ENCODE measurements at regions not wholly inside any gene's neighbourhood (a gene's known extent, or its start where the extent isn't known, plus 50 kb on each side); places are given as distances from the start of the nearest gene placed in this dataset.

- Histone ChIP-seq H3K36me3 (replicated peaks in 1 of 2; ENCODE audit: control insufficient read depth in 1 of 2, insufficient read depth in 2 of 2, low read length in 2 of 2) (no peaks in the 10 kb centered on the region), H3K4me3 (replicated peaks in 1 of 3; ENCODE audit: low read depth in 2 of 3, low read length in 3 of 3) (no peak overlapping the region), H3K9me3 (replicated peaks in 1 of 2; ENCODE audit: control insufficient read depth in 1 of 2, insufficient read depth in 1 of 2, low read length in 2 of 2) (no peaks in the 10 kb centered on the region), H3K4me2 (replicated peaks; ENCODE audit: extremely low read depth, low read length, poor library complexity, severe bottlenecking) (no peak overlapping the region), H3K4me1 (ENCODE audit: control insufficient read depth in 1 of 2, insufficient read depth in 2 of 2, low read length in 2 of 2) (no peaks in the 10 kb centered on the region), H3K27ac (ENCODE audit: low read depth in 1 of 2, low read length in 2 of 2) (no peak overlapping the region), H3K9ac (ENCODE audit: insufficient read depth, low read length, poor library complexity, severe bottlenecking) (no peak overlapping the region), H3K79me2 (ENCODE audit: insufficient read depth, low read length) (no peaks in the 10 kb centered on the region), H2AFZ (ENCODE audit: insufficient read depth, low read depth, low read length, poor library complexity, severe bottlenecking) (no peak overlapping the region), H3K27me3 (ENCODE audit: control insufficient read depth in 2 of 2, insufficient read depth in 2 of 2, low read length in 2 of 2) (no peaks in the 10 kb centered on the region), H4K20me1 (ENCODE audit: insufficient read depth, low read length) (no peaks in the 10 kb centered on the region)
- WGBS (ENCODE audit: insufficient coverage), result no CpG with 5 or more reads among the region's 2 CpGs
- Mint-ChIP-seq H3K36me3 (no peaks in the 10 kb centered on the region), H3K27me3 (ENCODE audit: low read depth in 3 of 3) (peaks cover 0 to 2% (median 1%) of the 10 kb centered on the region in 3 donors), H3K4me1 (no peaks in the 10 kb centered on the region), H3K9me3 (no peaks in the 10 kb centered on the region), H3K4me3 (no peak overlapping the region), H3K27ac (no peak overlapping the region)
- no peak for TF ChIP-seq CTCF (IDR thresholded peaks at IDR 0.05)
- DNase-seq, result no peak
- intact Hi-C loops (cut with micrococcal nuclease), result no loop called here
These were observed 341.2 kb upstream of the MAP3K7 start for GRCh38 chr6:90928051-90928450.

- DNase-seq, result no peak
- no peak overlapping the region for H3K4me2 ChIP-seq (replicated peaks; ENCODE audit: extremely low read depth, low read length, poor library complexity, severe bottlenecking)
- no peaks in the 10 kb centered on the region for H3K79me2 ChIP-seq (ENCODE audit: insufficient read depth, low read length)
- H3K27ac ChIP-seq (ENCODE audit: low read depth in 1 of 2, low read length in 2 of 2), result no peak overlapping the region
- no peak overlapping the region for H3K27ac Mint-ChIP-seq
- no peaks in the 10 kb centered on the region for H3K9me3 Mint-ChIP-seq
- H3K9me3 ChIP-seq (replicated peaks in 1 of 2; ENCODE audit: control insufficient read depth in 1 of 2, insufficient read depth in 1 of 2, low read length in 2 of 2), result no peaks in the 10 kb centered on the region
- H3K27me3 Mint-ChIP-seq (ENCODE audit: low read depth in 3 of 3), result peaks cover 0 to 1% (median 0%) of the 10 kb centered on the region in 3 donors
- intact Hi-C loops (cut with micrococcal nuclease), result no loop called here
- H3K36me3 ChIP-seq (replicated peaks in 1 of 2; ENCODE audit: control insufficient read depth in 1 of 2, insufficient read depth in 2 of 2, low read length in 2 of 2), result no peaks in the 10 kb centered on the region
- no peak overlapping the region for H3K4me3 ChIP-seq (replicated peaks in 1 of 3; ENCODE audit: low read depth in 2 of 3, low read length in 3 of 3)
- H3K9ac ChIP-seq (ENCODE audit: insufficient read depth, low read length, poor library complexity, severe bottlenecking), result no peak overlapping the region
- H3K4me1 ChIP-seq (ENCODE audit: control insufficient read depth in 1 of 2, insufficient read depth in 2 of 2, low read length in 2 of 2), result no peaks in the 10 kb centered on the region
- WGBS (ENCODE audit: insufficient coverage), result 100% methylated on average over 1 of the region's 4 CpGs
- no peak overlapping the region for H2AFZ ChIP-seq (ENCODE audit: insufficient read depth, low read depth, low read length, poor library complexity, severe bottlenecking)
- TF ChIP-seq CTCF (IDR thresholded peaks at IDR 0.05), result no peak
- no peaks in the 10 kb centered on the region for H4K20me1 ChIP-seq (ENCODE audit: insufficient read depth, low read length)
- H3K27me3 ChIP-seq (ENCODE audit: control insufficient read depth in 2 of 2, insufficient read depth in 2 of 2, low read length in 2 of 2), result no peaks in the 10 kb centered on the region
- H3K4me3 Mint-ChIP-seq, result no peak overlapping the region
- H3K4me1 Mint-ChIP-seq, result no peaks in the 10 kb centered on the region
- H3K36me3 Mint-ChIP-seq, result no peaks in the 10 kb centered on the region
These were observed 338.9 kb upstream of the MAP3K7 start for GRCh38 chr6:90925726-90926125.
